Osteoblast (primary cell): ENCODE measurements at regions not wholly inside any gene's neighbourhood (a gene's known extent, or its start where the extent isn't known, plus 50 kb on each side); places are given as distances from the start of the nearest gene placed in this dataset.

Experiments
- DNase-seq: peaks from one replicate; pipeline ENCODE4 v3.0.0; 2011; ENCODE audit warnings: low spot score, mixed read lengths; ENCODE audit not compliant: insufficient read length; ENCODE audit errors: missing footprints
- H2AFZ ChIP-seq: 2 replicates; pipeline ENCODE4 v1.6.0; 2011; ENCODE audit warnings: mild to moderate bottlenecking, low read length
- H3K27ac ChIP-seq: 2 replicates; pipeline ENCODE4 v1.5.1; 2011; ENCODE audit warnings: mild to moderate bottlenecking, low read depth, low read length, moderate library complexity
- H3K27me3 ChIP-seq: 2 replicates; pipeline ENCODE4 v1.6.0; 2012; ENCODE audit warnings: mild to moderate bottlenecking, control low read depth, inconsistent platforms, low read length, moderate library complexity; ENCODE audit not compliant: insufficient read depth
- H3K36me3 ChIP-seq: 2 replicates; pipeline ENCODE4 v1.5.1; 2011; ENCODE audit warnings: mild to moderate bottlenecking, low read length, control low read depth, moderate library complexity; ENCODE audit not compliant: insufficient read depth
- H3K4me1 ChIP-seq: 2 replicates; pipeline ENCODE4 v1.5.1; 2011; ENCODE audit warnings: mild to moderate bottlenecking, low read length, control low read depth, moderate library complexity; ENCODE audit not compliant: insufficient read depth
- H3K4me2 ChIP-seq: 2 replicates; pipeline ENCODE4 v1.6.0; 2011; ENCODE audit warnings: mild to moderate bottlenecking, low read length; ENCODE audit not compliant: insufficient read depth
- H3K4me3 ChIP-seq: fragments of 200-600 bp; sonication (generic); 3 replicates; pipeline ENCODE4 v1.5.1; 2012; ENCODE audit warnings: mild to moderate bottlenecking, low read length, inconsistent platforms; ENCODE audit not compliant: insufficient read depth
- H3K79me2 ChIP-seq: 2 replicates; pipeline ENCODE4 v1.6.0; 2012; ENCODE audit warnings: mild to moderate bottlenecking, low read length, control low read depth, inconsistent platforms; ENCODE audit not compliant: insufficient read depth
- H3K9me3 ChIP-seq: 2 replicates; pipeline ENCODE4 v1.5.1; 2011; ENCODE audit warnings: low read depth, low read length, control low read depth
- H4K20me1 ChIP-seq: 2 replicates; pipeline ENCODE4 v1.6.0; 2012; ENCODE audit warnings: mild to moderate bottlenecking, low read length, control low read depth; ENCODE audit not compliant: insufficient read depth
- TF ChIP-seq, protein P1 (sequence below): IDR thresholded peaks from 2 replicates; pipeline ENCODE4 v1.5.1; 2011; ENCODE audit warnings: mild to moderate bottlenecking, low read depth, low read length, moderate library complexity; ENCODE audit errors: extremely low read depth

- no peaks in the 10 kb centered on the region for H3K36me3 ChIP-seq
- no peak for DNase-seq
- H3K27ac ChIP-seq = no peak overlapping the region
- no peaks in the 10 kb centered on the region for H3K27me3 ChIP-seq
- H2AFZ ChIP-seq = no peak overlapping the region
- TF ChIP-seq, protein P1, sequence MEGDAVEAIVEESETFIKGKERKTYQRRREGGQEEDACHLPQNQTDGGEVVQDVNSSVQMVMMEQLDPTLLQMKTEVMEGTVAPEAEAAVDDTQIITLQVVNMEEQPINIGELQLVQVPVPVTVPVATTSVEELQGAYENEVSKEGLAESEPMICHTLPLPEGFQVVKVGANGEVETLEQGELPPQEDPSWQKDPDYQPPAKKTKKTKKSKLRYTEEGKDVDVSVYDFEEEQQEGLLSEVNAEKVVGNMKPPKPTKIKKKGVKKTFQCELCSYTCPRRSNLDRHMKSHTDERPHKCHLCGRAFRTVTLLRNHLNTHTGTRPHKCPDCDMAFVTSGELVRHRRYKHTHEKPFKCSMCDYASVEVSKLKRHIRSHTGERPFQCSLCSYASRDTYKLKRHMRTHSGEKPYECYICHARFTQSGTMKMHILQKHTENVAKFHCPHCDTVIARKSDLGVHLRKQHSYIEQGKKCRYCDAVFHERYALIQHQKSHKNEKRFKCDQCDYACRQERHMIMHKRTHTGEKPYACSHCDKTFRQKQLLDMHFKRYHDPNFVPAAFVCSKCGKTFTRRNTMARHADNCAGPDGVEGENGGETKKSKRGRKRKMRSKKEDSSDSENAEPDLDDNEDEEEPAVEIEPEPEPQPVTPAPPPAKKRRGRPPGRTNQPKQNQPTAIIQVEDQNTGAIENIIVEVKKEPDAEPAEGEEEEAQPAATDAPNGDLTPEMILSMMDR = no peak
- no peaks in the 10 kb centered on the region for H3K79me2 ChIP-seq
- no peak overlapping the region for H3K4me3 ChIP-seq
- H4K20me1 ChIP-seq = no peaks in the 10 kb centered on the region
- H3K4me2 ChIP-seq = no peak overlapping the region
- H3K9me3 ChIP-seq = no peaks in the 10 kb centered on the region
- H3K4me1 ChIP-seq = no peaks in the 10 kb centered on the region
Observed at GRCh38 chr2:10208736-10209135, 86.2 kb downstream of the RRM2 start.

GRCh38 chr2:10209406-10209935 lies 86.9 kb downstream of the RRM2 start:
- peak; percentile 42 for DNase-seq
- Histone ChIP-seq H3K79me2 (no peaks in the 10 kb centered on the region), H4K20me1 (no peaks in the 10 kb centered on the region), H2AFZ (no peak overlapping the region), H3K4me2 (no peak overlapping the region), H3K27ac (no peak overlapping the region), H3K27me3 (no peaks in the 10 kb centered on the region), H3K4me1 (no peaks in the 10 kb centered on the region), H3K9me3 (no peaks in the 10 kb centered on the region), H3K36me3 (no peaks in the 10 kb centered on the region), H3K4me3 (no peak overlapping the region)
- TF ChIP-seq, protein P1 = no peak

DNA sequence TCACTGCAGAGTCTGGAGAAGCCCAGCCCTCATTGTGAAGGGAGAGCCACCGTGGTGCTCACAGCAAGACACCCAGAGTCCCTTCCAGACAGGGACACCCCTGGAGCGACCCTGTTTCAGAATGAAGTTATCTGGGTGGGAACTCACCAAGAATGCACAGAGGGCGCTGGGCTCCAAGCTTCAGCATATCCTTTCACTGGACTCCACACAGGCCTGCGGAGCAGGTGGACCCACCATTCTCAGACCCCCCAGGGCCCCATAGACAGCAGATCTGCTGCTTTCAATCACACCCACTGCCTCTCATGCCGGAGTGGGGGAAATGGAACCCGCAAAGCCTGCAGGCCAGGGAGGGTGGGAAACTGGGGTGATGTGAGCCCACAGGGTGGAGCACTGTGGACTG lies 87.8 kb downstream of the RRM2 start:
- no peaks in the 10 kb centered on the region for H3K4me1 ChIP-seq
- no peak overlapping the region for H3K27ac ChIP-seq
- no peak overlapping the region for H3K4me3 ChIP-seq
- no peaks in the 10 kb centered on the region for H3K79me2 ChIP-seq
- H3K9me3 ChIP-seq = no peaks in the 10 kb centered on the region
- DNase-seq = no peak
- TF ChIP-seq, protein P1 = no peak
- no peaks in the 10 kb centered on the region for H3K36me3 ChIP-seq
- H3K4me2 ChIP-seq = no peak overlapping the region
- no peaks in the 10 kb centered on the region for H3K27me3 ChIP-seq
- no peaks in the 10 kb centered on the region for H4K20me1 ChIP-seq
- no peak overlapping the region for H2AFZ ChIP-seq

DNA sequence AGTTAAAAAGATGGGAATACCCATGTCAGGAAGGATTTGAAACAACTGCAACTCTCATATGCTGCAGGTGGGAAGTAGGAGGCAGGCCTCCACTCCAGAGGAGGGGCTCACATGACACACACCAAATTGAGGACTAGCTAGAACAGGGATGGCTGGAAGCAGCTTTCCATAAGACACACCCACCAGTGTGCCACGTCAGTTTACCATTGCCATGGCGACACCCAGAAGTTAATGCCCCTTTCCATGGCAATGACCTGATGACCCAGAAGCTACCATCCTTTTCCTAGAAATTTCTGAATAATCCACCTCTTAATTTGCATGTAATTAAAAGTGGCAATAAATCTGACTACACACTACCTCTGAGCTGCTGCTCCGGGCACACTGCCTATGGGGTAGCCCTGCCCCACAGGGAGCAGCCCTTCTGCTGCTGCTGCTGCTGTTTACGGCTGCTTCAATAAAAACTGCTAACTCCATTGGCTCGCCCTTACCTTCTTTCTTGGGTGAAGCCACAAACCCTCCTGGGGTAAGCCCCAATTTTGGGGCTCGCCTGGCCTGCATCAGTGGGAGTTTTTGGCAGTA lies 89.4 kb downstream of the RRM2 start:
- peak; percentile 35 for DNase-seq
- Histone ChIP-seq H3K79me2 (no peaks in the 10 kb centered on the region), H3K4me1 (peaks cover 4% of the 10 kb centered on the region), H3K36me3 (no peaks in the 10 kb centered on the region), H3K27ac (no peak overlapping the region), H4K20me1 (no peaks in the 10 kb centered on the region), H2AFZ (no peak overlapping the region), H3K27me3 (no peaks in the 10 kb centered on the region), H3K9me3 (no peaks in the 10 kb centered on the region), H3K4me2 (no peak overlapping the region), H3K4me3 (no peak overlapping the region)
- TF ChIP-seq, protein P1 = no peak
